Prostate gland (tissue), 2 donors: ENCODE measurements at regions not wholly inside any gene's neighbourhood (a gene's known extent, or its start where the extent isn't known, plus 50 kb on each side); places are given as distances from the start of the nearest gene placed in this dataset.
"Not testable (repeated sequence)": the region's sequence is repeated elsewhere in the genome, so short reads cannot be mapped to it uniquely, and the experiment has no call there.

Source experiments
- DNase-seq: peaks from one replicate; pipeline ENCODE4 v3.0.0-alpha.2; 2019; ENCODE audit warnings: low spot score
- H3K27ac ChIP-seq, 2 donors: fragments of 200-600 bp; sonication (generic); 2 replicates each; pipeline ENCODE4 v1.5.1; 2017 to 2019
- H3K27me3 ChIP-seq: fragments of 200-600 bp; sonication (generic); replicated peaks from 2 replicates; pipeline ENCODE4 v1.5.1; 2019; ENCODE audit not compliant: insufficient read depth
- H3K36me3 ChIP-seq, 2 donors: fragments of 200-600 bp; sonication (generic); 1 replicate in 1 of 2; 2 replicates in 1 of 2; pipeline versions ENCODE4 v1.5.1 to v1.8.1; 2017 to 2019
- H3K4me1 ChIP-seq: fragments of 200-600 bp; sonication (generic); replicated peaks from 2 replicates; pipeline ENCODE4 v1.5.1; 2019
- H3K4me3 ChIP-seq, 2 donors: fragments of 200-600 bp; sonication (generic); 2 replicates each; pipeline ENCODE4 v1.5.1; 2017 to 2019
- H3K9me3 ChIP-seq: fragments of 200-600 bp; sonication (generic); 2 replicates; pipeline ENCODE4 v1.5.1; 2017
- POLR2A ChIP-seq: fragments of 450-650 bp; IDR thresholded peaks from one replicate; pipeline ENCODE4 v1.6.1; 2016; ENCODE audit warnings: antibody characterized with exemption, mild to moderate bottlenecking
- POLR2AphosphoS5 ChIP-seq: sonication (generic); formaldehyde crosslinking; IDR thresholded peaks from one replicate; pipeline ENCODE4 v1.6.1; 2017; ENCODE audit warnings: antibody characterized with exemption
- WGBS: methylation state at CpG from one replicate; pipeline ENCODE4 v1.1.5; 2018; 5-methylcytosine and 5-hydroxymethylcytosine counted together
- intact Hi-C: fragments of 100-400 bp; cut with DNase I; formaldehyde crosslinking; loops from one replicate; pipeline ENCODE4 v1.14.2; 2022
- TF ChIP-seq, protein P1 (sequence below), 4 experiments: fragments of 200-600 bp in 2 of 4; fragments of 450-650 bp in 2 of 4; sonication (generic) in 2 of 4; IDR thresholded peaks; 1 replicate in 3 of 4; 2 replicates in 1 of 4; pipeline ENCODE4 v1.5.1; 2016 to 2019; ENCODE audit warnings: antibody characterized with exemption in 4 of 4, mild to moderate bottlenecking in 2 of 4, moderate library complexity in 2 of 4

DNA sequence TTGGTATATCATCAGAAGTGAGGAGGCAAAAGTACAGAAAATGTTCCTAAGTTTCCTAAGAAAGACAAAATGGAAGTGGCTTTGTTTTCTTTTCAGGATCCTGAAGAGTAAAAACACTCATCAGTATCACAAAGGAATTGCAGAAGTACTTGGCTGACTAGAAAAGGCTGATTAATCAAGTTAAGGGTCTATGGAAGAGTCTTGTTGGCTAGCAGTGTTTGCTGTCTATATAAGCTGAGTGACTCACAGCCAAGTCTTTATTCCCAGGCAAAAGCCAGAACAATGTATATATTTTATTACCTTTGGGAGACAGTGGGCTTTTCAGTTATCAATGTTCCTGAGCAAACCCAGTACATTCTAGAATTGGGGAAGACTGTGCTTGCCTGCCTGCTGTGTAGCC is 777.0 kb downstream of the PLA2G4A start:
- Histone ChIP-seq H3K4me1 (no peaks in the 10 kb centered on the region), H3K27me3 (no peaks in the 10 kb centered on the region), H3K36me3 (no peaks in the 10 kb centered on the region), H3K9me3 (no peaks in the 10 kb centered on the region), H3K27ac (no peak overlapping the region), H3K4me3 (no peak overlapping the region)
- intact Hi-C loops, result no loop called here
- no peak for DNase-seq
- TF ChIP-seq POLR2A, result no peak
- TF ChIP-seq POLR2AphosphoS5, result no peak
- TF ChIP-seq, protein P1, sequence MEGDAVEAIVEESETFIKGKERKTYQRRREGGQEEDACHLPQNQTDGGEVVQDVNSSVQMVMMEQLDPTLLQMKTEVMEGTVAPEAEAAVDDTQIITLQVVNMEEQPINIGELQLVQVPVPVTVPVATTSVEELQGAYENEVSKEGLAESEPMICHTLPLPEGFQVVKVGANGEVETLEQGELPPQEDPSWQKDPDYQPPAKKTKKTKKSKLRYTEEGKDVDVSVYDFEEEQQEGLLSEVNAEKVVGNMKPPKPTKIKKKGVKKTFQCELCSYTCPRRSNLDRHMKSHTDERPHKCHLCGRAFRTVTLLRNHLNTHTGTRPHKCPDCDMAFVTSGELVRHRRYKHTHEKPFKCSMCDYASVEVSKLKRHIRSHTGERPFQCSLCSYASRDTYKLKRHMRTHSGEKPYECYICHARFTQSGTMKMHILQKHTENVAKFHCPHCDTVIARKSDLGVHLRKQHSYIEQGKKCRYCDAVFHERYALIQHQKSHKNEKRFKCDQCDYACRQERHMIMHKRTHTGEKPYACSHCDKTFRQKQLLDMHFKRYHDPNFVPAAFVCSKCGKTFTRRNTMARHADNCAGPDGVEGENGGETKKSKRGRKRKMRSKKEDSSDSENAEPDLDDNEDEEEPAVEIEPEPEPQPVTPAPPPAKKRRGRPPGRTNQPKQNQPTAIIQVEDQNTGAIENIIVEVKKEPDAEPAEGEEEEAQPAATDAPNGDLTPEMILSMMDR (IDR thresholded peaks at IDR 0.05), result no peak

DNA sequence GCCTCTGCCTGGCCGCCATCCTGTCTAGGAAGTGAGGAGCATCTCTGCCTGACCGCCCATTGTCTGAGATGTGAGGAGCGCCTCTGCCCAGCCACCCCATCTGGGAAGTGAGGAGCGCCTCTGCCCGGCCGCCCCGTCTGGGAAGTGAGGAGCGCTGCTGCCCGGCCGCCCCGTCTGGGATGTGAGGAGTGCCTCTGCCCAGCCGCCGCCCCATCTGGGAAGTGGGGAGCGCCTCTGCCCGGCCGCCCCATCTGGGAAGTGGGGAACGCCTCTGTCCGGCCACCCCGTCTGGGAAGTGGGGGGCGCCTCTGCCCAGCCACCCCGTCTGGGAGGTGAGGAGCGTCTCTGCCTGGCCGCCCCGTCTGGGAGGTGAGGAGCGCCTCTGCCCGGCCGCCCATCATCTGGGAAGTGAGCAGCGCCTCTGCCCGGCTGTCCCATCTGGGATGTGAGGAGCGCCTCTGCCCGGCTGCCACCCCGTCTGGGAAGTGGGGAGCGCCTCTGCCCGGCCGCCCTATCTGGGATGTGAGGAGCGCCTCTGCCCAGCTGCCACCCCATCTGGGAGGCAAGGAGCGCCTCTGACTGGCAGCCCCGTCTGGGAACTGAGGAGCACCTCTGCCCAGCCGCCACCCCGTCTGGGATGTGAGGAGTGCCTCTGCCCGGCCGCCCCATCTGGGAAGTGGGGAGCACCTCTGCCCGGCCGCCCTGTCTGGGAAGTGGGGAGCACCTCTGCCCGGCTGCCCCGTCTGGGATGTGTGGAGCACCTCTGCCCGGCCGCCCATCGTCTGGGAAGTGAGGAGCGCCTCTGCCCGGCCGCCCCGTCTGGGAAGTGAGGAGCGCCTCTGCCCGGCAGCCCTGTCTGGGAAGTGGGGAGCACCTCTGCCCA is 787.3 kb downstream of the PLA2G4A start:
- 93% methylated on average over 37 of the region's 55 CpGs for WGBS
- H3K9me3 ChIP-seq, DNase-seq, intact Hi-C loops, H3K27me3 ChIP-seq, H3K4me1 ChIP-seq, H3K36me3 ChIP-seq, H3K27ac ChIP-seq, H3K4me3 ChIP-seq: not testable (repeated sequence)

DNA sequence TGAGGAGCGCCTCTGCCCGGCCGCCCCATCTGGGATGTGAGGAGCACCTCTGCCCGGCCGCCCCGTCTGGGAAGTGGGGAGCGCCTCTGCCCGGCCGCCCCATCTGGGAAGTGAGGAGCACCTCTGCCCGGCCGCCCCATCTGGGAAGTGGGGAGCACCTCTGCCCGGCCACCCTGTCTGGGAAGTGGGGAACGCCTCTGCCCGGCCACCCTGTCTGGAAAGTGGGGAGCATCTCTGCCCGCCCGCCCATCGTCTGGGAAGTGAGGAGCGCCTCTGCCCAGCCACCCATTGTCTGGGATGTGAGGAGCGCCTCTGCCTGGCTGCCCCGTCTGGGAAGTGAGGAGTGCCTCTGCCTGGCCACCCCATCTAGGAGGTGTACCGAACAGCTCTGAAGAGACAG is 788.1 kb downstream of the PLA2G4A start:
- H3K4me1 ChIP-seq, H3K36me3 ChIP-seq, H3K27ac ChIP-seq, H3K9me3 ChIP-seq, DNase-seq, H3K27me3 ChIP-seq, H3K4me3 ChIP-seq, intact Hi-C loops: not testable (repeated sequence)
- 88% methylated on average over 21 of the region's 21 CpGs for WGBS

DNA sequence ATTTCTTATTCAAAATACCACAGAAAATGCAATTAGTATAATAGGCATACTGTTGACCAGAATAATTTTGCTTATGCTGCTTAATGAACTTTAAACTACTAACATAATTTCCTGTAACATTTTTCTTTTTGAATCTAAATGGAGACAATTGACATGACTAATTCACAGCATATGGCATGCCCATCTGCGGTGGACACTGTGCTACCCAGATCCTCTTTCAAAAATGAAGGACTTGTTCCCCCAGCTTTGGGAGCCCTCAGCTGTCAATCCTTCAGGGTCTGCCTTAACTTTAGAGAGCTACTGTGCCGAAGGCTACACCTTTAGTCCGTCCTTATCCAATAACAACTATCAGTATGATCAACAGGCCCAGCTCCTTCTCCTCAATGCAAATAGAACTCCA is 789.0 kb downstream of the PLA2G4A start:
- intact Hi-C loops, result no loop called here
- Histone ChIP-seq H3K36me3 (no peaks in the 10 kb centered on the region), H3K9me3 (no peaks in the 10 kb centered on the region), H3K27ac (no peak overlapping the region), H3K4me1 (no peaks in the 10 kb centered on the region), H3K4me3 (no peak overlapping the region), H3K27me3 (no peaks in the 10 kb centered on the region)
- TF ChIP-seq POLR2A (no peak), POLR2AphosphoS5 (no peak)
- TF ChIP-seq, protein P1 (IDR thresholded peaks at IDR 0.05), result no peak
- DNase-seq, result no peak
- WGBS, result 90% methylated on average over 3 of the region's 3 CpGs

DNA sequence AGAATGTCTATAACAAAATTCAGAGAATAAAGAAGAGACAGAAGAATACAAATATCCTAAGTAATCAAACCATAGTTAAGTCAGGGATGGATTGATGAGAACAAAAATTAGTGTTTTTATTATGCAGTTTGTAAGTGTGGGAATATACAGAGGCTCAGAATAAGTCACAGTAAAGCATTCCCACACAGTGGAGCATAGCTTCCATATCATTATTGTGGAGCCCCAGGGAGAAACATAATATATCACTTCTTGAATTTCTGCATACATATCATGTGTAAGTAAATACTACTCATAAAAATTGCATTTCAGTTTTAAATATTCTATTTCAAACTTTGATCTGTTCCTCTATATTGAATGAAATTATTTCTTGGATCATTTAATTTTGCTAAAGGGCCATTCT is 790.4 kb downstream of the PLA2G4A start:
- Histone ChIP-seq H3K27ac (no peak overlapping the region), H3K9me3 (no peaks in the 10 kb centered on the region), H3K27me3 (no peaks in the 10 kb centered on the region), H3K36me3 (no peaks in the 10 kb centered on the region), H3K4me3 (no peak overlapping the region), H3K4me1 (no peaks in the 10 kb centered on the region)
- intact Hi-C loops, result no loop called here
- DNase-seq, result no peak
- TF ChIP-seq, protein P1 (IDR thresholded peaks at IDR 0.05), result no peak
- TF ChIP-seq POLR2A, result no peak

DNA sequence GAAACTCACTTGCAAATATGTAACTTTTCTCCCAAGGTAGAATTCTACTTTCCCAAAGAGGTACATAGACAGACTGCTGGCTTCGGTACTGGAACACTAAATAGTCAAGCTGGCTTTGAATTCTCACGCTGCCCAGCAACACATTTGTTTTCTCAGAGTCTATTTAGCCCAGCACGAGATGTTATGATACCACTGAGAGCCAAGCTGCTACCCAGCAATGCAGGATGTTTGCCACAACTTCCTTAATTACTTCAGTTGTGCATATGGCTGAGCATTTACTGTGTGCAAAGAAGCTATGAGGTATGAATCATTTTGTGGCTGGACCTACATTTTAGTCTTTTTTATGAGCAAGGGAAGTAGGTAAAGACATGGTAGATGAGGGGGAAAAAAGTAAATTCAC is 793.2 kb downstream of the PLA2G4A start:
- TF ChIP-seq POLR2AphosphoS5, result no peak
- TF ChIP-seq POLR2A, result no peak
- TF ChIP-seq, protein P1 (IDR thresholded peaks at IDR 0.05), result no peak
- no peak for DNase-seq
- no peak overlapping the region for H3K4me3 ChIP-seq
- 42% methylated on average over 3 of the region's 3 CpGs for WGBS
- H3K4me1 ChIP-seq, result no peaks in the 10 kb centered on the region
- intact Hi-C loops, result no loop called here
- H3K9me3 ChIP-seq, result no peaks in the 10 kb centered on the region
- H3K27ac ChIP-seq, result no peak overlapping the region
- H3K36me3 ChIP-seq, result no peaks in the 10 kb centered on the region
- no peaks in the 10 kb centered on the region for H3K27me3 ChIP-seq
